ENCODE measurements at regions not wholly inside any gene's neighbourhood (a gene's known extent, or its start where the extent isn't known, plus 50 kb on each side); places are given as distances from the start of the nearest gene placed in this dataset.

GRCh38 chr12:92524489-92524888 lies 178.3 kb upstream of the PLEKHG7 start:
- intact Hi-C loops (cut with DNase I), result no loop called here
- ATAC-seq, result no peak
- Histone ChIP-seq H3K27me3 (ENCODE audit: low read depth) (no peaks in the 10 kb centered on the region), H3K4me1 (no peaks in the 10 kb centered on the region), H3K9me3 (no peaks in the 10 kb centered on the region), H3K36me3 (no peaks in the 10 kb centered on the region), H3K27ac (no peak overlapping the region), H3K4me3 (no peak overlapping the region)
- no peak for TF ChIP-seq CTCF (IDR thresholded peaks at IDR 0.05)
- DNase-seq, result no peak

GRCh38 chr12:92520511-92520910 lies 182.3 kb upstream of the PLEKHG7 start:
- no peak for DNase-seq
- H3K36me3 ChIP-seq, result no peaks in the 10 kb centered on the region
- no peaks in the 10 kb centered on the region for H3K4me1 ChIP-seq
- no peaks in the 10 kb centered on the region for H3K27me3 ChIP-seq (ENCODE audit: low read depth)
- no peak for TF ChIP-seq CTCF (IDR thresholded peaks at IDR 0.05)
- no peak overlapping the region for H3K4me3 ChIP-seq
- H3K9me3 ChIP-seq, result no peaks in the 10 kb centered on the region
- ATAC-seq, result no peak
- no peak overlapping the region for H3K27ac ChIP-seq
- intact Hi-C loops (cut with DNase I), result no loop called here

GRCh38 chr12:92519284-92519683 lies 183.5 kb upstream of the PLEKHG7 start:
- intact Hi-C loops (cut with DNase I), result no loop called here
- Histone ChIP-seq H3K4me3 (no peak overlapping the region), H3K9me3 (no peaks in the 10 kb centered on the region), H3K27ac (no peak overlapping the region), H3K4me1 (no peaks in the 10 kb centered on the region), H3K27me3 (ENCODE audit: low read depth) (no peaks in the 10 kb centered on the region), H3K36me3 (no peaks in the 10 kb centered on the region)
- no peak for DNase-seq
- no peak for TF ChIP-seq CTCF (IDR thresholded peaks at IDR 0.05)
- no peak for ATAC-seq

GRCh38 chr12:92518071-92518470 lies 184.7 kb upstream of the PLEKHG7 start:
- Histone ChIP-seq H3K27me3 (ENCODE audit: low read depth) (no peaks in the 10 kb centered on the region), H3K9me3 (no peaks in the 10 kb centered on the region), H3K4me3 (no peak overlapping the region), H3K27ac (no peak overlapping the region), H3K36me3 (no peaks in the 10 kb centered on the region), H3K4me1 (no peaks in the 10 kb centered on the region)
- intact Hi-C loops (cut with DNase I), result no loop called here
- TF ChIP-seq CTCF (IDR thresholded peaks at IDR 0.05), result no peak
- DNase-seq (no peak), ATAC-seq (no peak)

GRCh38 chr12:92516277-92516600 lies 186.6 kb upstream of the PLEKHG7 start:
- no peak overlapping the region for H3K4me3 ChIP-seq
- H3K27me3 ChIP-seq (ENCODE audit: low read depth), result no peaks in the 10 kb centered on the region
- H3K27ac ChIP-seq, result no peak overlapping the region
- no peaks in the 10 kb centered on the region for H3K36me3 ChIP-seq
- ATAC-seq, result no peak
- no peak for TF ChIP-seq CTCF (IDR thresholded peaks at IDR 0.05)
- intact Hi-C loops (cut with DNase I), result no loop called here
- DNase-seq, result no peak
- no peaks in the 10 kb centered on the region for H3K4me1 ChIP-seq
- no peaks in the 10 kb centered on the region for H3K9me3 ChIP-seq

- no peak for TF ChIP-seq CTCF (IDR thresholded peaks at IDR 0.05)
- no peak for ATAC-seq
- Histone ChIP-seq H3K27me3 (ENCODE audit: low read depth) (no peaks in the 10 kb centered on the region), H3K27ac (no peak overlapping the region), H3K9me3 (no peaks in the 10 kb centered on the region), H3K4me1 (no peaks in the 10 kb centered on the region), H3K36me3 (no peaks in the 10 kb centered on the region), H3K4me3 (no peak overlapping the region)
- no peak for DNase-seq
- intact Hi-C loops (cut with DNase I), result no loop called here
Measured at GRCh38 chr12:92513231-92513730, 189.5 kb upstream of the PLEKHG7 start.

Data from lower lobe of right lung (tissue), 2 donors.